ENCODE measurements at regions not wholly inside any gene's neighbourhood (a gene's known extent, or its start where the extent isn't known, plus 50 kb on each side); places are given as distances from the start of the nearest gene placed in this dataset.
"Not testable (repeated sequence)": the region's sequence is repeated elsewhere in the genome, so short reads cannot be mapped to it uniquely, and the experiment has no call there.

DNA sequence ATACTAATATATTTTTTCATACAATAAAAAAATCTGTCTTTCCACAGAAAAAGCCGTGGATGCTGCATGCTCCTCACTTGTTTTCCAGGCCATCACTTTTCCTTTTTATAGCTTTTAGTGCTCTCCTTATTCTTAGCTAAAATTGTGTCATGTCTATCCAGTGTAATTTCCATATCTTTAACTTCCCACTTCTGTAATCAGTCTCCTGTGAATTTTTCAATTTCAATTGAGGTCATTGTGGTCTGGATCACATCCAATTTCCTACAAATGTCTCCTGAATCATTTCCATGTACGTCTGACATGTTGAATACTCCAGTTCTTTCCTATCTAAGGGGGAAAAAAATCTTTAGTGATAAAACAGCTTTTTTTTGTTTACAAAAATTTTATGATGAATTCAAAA lies 838.2 kb upstream of the B3GALT2 start:
- H3K27ac ChIP-seq (ENCODE audit: low read length), result no peak overlapping the region
- H3K4me3 ChIP-seq (ENCODE audit: low read depth in 1 of 2, low read length in 2 of 2), result no peak overlapping the region
- no peaks in the 10 kb centered on the region for H3K9me3 ChIP-seq (ENCODE audit: insufficient read depth, low read length, severe bottlenecking)
- no peaks in the 10 kb centered on the region for H3K4me1 ChIP-seq (ENCODE audit: insufficient read depth, low read length)
- H3K4me2 ChIP-seq (ENCODE audit: insufficient read depth, low read length), result no peak overlapping the region
- ATAC-seq (ENCODE audit: insufficient read depth, low read depth) (no peak), DNase-seq (no peak)
- H3K9ac ChIP-seq (ENCODE audit: low read depth, low read length), result no peak overlapping the region
- H2AFZ ChIP-seq (ENCODE audit: low read depth, low read length), result no peak overlapping the region
- H4K20me1 ChIP-seq (ENCODE audit: insufficient read depth, low read length), result no peaks in the 10 kb centered on the region
- no peaks in the 10 kb centered on the region for H3K36me3 ChIP-seq (ENCODE audit: insufficient read depth, low read length)
- H3K27me3 ChIP-seq (ENCODE audit: insufficient read depth, low read length, poor library complexity), result no peaks in the 10 kb centered on the region
- no peaks in the 10 kb centered on the region for H3K79me2 ChIP-seq (ENCODE audit: insufficient read depth, low read length)
- no peak for TF ChIP-seq EZH2 (IDR thresholded peaks at IDR 0.05; ENCODE audit: borderline replicate concordance, low read depth, low read length, severe bottlenecking)
- no peak for TF ChIP-seq CTCF (IDR thresholded peaks at IDR 0.05; ENCODE audit: borderline replicate concordance, extremely low read depth, low read length, poor library complexity, severe bottlenecking)

GRCh38 chr1:194014014-194014413 lies 827.6 kb upstream of the B3GALT2 start:
- Histone ChIP-seq H3K9ac (ENCODE audit: low read depth, low read length) (no peak overlapping the region), H3K4me2 (ENCODE audit: insufficient read depth, low read length) (no peak overlapping the region), H3K36me3 (ENCODE audit: insufficient read depth, low read length) (no peaks in the 10 kb centered on the region), H2AFZ (ENCODE audit: low read depth, low read length) (no peak overlapping the region), H4K20me1 (ENCODE audit: insufficient read depth, low read length) (no peaks in the 10 kb centered on the region), H3K9me3 (ENCODE audit: insufficient read depth, low read length, severe bottlenecking) (no peaks in the 10 kb centered on the region), H3K27me3 (ENCODE audit: insufficient read depth, low read length, poor library complexity) (no peaks in the 10 kb centered on the region), H3K4me1 (ENCODE audit: insufficient read depth, low read length) (no peaks in the 10 kb centered on the region), H3K4me3 (ENCODE audit: low read depth in 1 of 2, low read length in 2 of 2) (no peak overlapping the region), H3K27ac (ENCODE audit: low read length) (no peak overlapping the region), H3K79me2 (ENCODE audit: insufficient read depth, low read length) (no peaks in the 10 kb centered on the region)
- TF ChIP-seq EZH2 (IDR thresholded peaks at IDR 0.05; ENCODE audit: borderline replicate concordance, low read depth, low read length, severe bottlenecking), result no peak
- TF ChIP-seq CTCF (IDR thresholded peaks at IDR 0.05; ENCODE audit: borderline replicate concordance, extremely low read depth, low read length, poor library complexity, severe bottlenecking), result no peak
- DNase-seq (no peak), ATAC-seq (ENCODE audit: insufficient read depth, low read depth) (no peak)

DNA sequence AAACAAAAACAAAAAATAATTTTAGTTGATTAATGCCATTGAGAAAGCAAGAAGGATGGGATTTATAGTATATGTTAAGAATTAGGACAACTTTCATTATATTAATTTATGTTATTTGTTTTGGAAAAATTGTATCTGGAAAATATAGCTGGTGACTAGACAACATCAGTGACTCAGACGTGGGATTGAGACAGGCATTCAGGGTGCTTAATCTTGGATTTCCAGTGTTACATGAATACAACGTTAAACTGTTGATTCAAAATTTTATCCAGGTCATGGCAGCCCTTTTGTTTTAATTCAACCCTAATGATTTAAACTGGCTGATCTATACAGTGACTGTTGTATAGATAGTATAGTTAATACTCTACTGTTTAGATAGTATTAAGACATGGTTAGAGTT lies 827.1 kb upstream of the B3GALT2 start:
- Histone ChIP-seq H3K79me2 (ENCODE audit: insufficient read depth, low read length) (no peaks in the 10 kb centered on the region), H3K9ac (ENCODE audit: low read depth, low read length) (no peak overlapping the region), H3K4me3 (ENCODE audit: low read depth in 1 of 2, low read length in 2 of 2) (no peak overlapping the region), H3K9me3 (ENCODE audit: insufficient read depth, low read length, severe bottlenecking) (no peaks in the 10 kb centered on the region), H3K36me3 (ENCODE audit: insufficient read depth, low read length) (no peaks in the 10 kb centered on the region), H3K4me1 (ENCODE audit: insufficient read depth, low read length) (no peaks in the 10 kb centered on the region), H4K20me1 (ENCODE audit: insufficient read depth, low read length) (no peaks in the 10 kb centered on the region), H3K27ac (ENCODE audit: low read length) (no peak overlapping the region), H3K27me3 (ENCODE audit: insufficient read depth, low read length, poor library complexity) (no peaks in the 10 kb centered on the region), H2AFZ (ENCODE audit: low read depth, low read length) (no peak overlapping the region), H3K4me2 (ENCODE audit: insufficient read depth, low read length) (no peak overlapping the region)
- ATAC-seq (ENCODE audit: insufficient read depth, low read depth) (no peak), DNase-seq (no peak)
- TF ChIP-seq CTCF (IDR thresholded peaks at IDR 0.05; ENCODE audit: borderline replicate concordance, extremely low read depth, low read length, poor library complexity, severe bottlenecking) (no peak), EZH2 (IDR thresholded peaks at IDR 0.05; ENCODE audit: borderline replicate concordance, low read depth, low read length, severe bottlenecking) (no peak)

GRCh38 chr1:194004146-194004545 lies 817.7 kb upstream of the B3GALT2 start:
- H3K36me3 ChIP-seq (ENCODE audit: insufficient read depth, low read length), result no peaks in the 10 kb centered on the region
- H3K4me2 ChIP-seq (ENCODE audit: insufficient read depth, low read length), result no peak overlapping the region
- no peaks in the 10 kb centered on the region for H3K9me3 ChIP-seq (ENCODE audit: insufficient read depth, low read length, severe bottlenecking)
- ATAC-seq (ENCODE audit: insufficient read depth, low read depth) (no peak), DNase-seq (no peak)
- no peak overlapping the region for H3K9ac ChIP-seq (ENCODE audit: low read depth, low read length)
- H3K4me1 ChIP-seq (ENCODE audit: insufficient read depth, low read length), result no peaks in the 10 kb centered on the region
- TF ChIP-seq EZH2 (IDR thresholded peaks at IDR 0.05; ENCODE audit: borderline replicate concordance, low read depth, low read length, severe bottlenecking) (no peak), CTCF (IDR thresholded peaks at IDR 0.05; ENCODE audit: borderline replicate concordance, extremely low read depth, low read length, poor library complexity, severe bottlenecking) (no peak)
- no peaks in the 10 kb centered on the region for H4K20me1 ChIP-seq (ENCODE audit: insufficient read depth, low read length)
- H3K4me3 ChIP-seq (ENCODE audit: low read depth in 1 of 2, low read length in 2 of 2), result no peak overlapping the region
- H3K79me2 ChIP-seq (ENCODE audit: insufficient read depth, low read length), result no peaks in the 10 kb centered on the region
- H2AFZ ChIP-seq (ENCODE audit: low read depth, low read length), result no peak overlapping the region
- no peak overlapping the region for H3K27ac ChIP-seq (ENCODE audit: low read length)
- no peaks in the 10 kb centered on the region for H3K27me3 ChIP-seq (ENCODE audit: insufficient read depth, low read length, poor library complexity)

GRCh38 chr1:194001726-194002350 lies 815.4 kb upstream of the B3GALT2 start:
- H3K36me3 ChIP-seq (ENCODE audit: insufficient read depth, low read length); ATAC-seq (ENCODE audit: insufficient read depth, low read depth); H3K4me3 ChIP-seq (ENCODE audit: low read depth in 1 of 2, low read length in 2 of 2); H3K9me3 ChIP-seq (ENCODE audit: insufficient read depth, low read length, severe bottlenecking); H3K79me2 ChIP-seq (ENCODE audit: insufficient read depth, low read length); H3K27me3 ChIP-seq (ENCODE audit: insufficient read depth, low read length, poor library complexity); H3K9ac ChIP-seq (ENCODE audit: low read depth, low read length); H2AFZ ChIP-seq (ENCODE audit: low read depth, low read length); H4K20me1 ChIP-seq (ENCODE audit: insufficient read depth, low read length); H3K27ac ChIP-seq (ENCODE audit: low read length); H3K4me2 ChIP-seq (ENCODE audit: insufficient read depth, low read length); H3K4me1 ChIP-seq (ENCODE audit: insufficient read depth, low read length); DNase-seq: not testable (repeated sequence)
